ENCODE measurements at regions not wholly inside any gene's neighbourhood (a gene's known extent, or its start where the extent isn't known, plus 50 kb on each side); places are given as distances from the start of the nearest gene placed in this dataset.
"Not testable (repeated sequence)": the region's sequence is repeated elsewhere in the genome, so short reads cannot be mapped to it uniquely, and the experiment has no call there.

DNA sequence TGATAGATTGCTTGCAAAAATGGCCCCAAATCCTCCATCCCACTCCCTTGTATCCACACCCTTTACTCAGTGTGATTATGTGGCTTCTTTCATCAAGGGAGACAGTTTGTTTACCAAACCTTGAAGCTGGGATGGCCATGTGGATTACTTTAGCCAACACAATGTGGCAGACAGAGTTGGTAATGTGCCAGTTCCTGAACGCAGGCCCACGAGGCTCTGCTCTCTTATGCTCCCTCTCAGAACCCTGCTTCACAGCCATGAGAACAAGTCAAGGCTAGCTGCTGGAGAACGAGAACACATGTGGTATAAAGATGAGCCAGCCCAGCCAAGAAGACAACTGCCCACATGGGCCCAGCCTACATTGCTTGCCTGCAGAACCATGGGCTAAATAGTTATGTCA, 162.3 kb downstream of the NDUFA12 start:
- H3K4me3 ChIP-seq (ENCODE audit: low read depth, low read length, poor library complexity, severe bottlenecking) = no peak overlapping the region
- no peaks in the 10 kb centered on the region for H3K4me1 ChIP-seq (ENCODE audit: insufficient read depth, low read length, poor library complexity, severe bottlenecking)
- H3K27ac ChIP-seq (ENCODE audit: low read depth, low read length, poor library complexity, severe bottlenecking) = no peak overlapping the region
- intact Hi-C loops (cut with micrococcal nuclease; ENCODE audit: unreplicated experiment) = no loop called here
- H3K36me3 ChIP-seq (ENCODE audit: insufficient read depth, low read length, poor library complexity, severe bottlenecking) = no peaks in the 10 kb centered on the region
- ChIA-PET CTCF (no interaction called here), POLR2A (ENCODE audit: low non-redundant PET) (no interaction called here)
- H3K27me3 ChIP-seq (replicated peaks; ENCODE audit: insufficient read depth, low read depth, low read length, poor library complexity) = peaks cover 3% of the 10 kb centered on the region
- H3K9me3 ChIP-seq (ENCODE audit: low read depth, low read length, poor library complexity, severe bottlenecking) = no peaks in the 10 kb centered on the region
- DNase-seq (ENCODE audit: low spot score) = no peak
- TF ChIP-seq EZH2 (IDR thresholded peaks at IDR 0.05; ENCODE audit: borderline replicate concordance, low read depth, low read length, poor library complexity, severe bottlenecking) = no peak
- TF ChIP-seq, protein P1, sequence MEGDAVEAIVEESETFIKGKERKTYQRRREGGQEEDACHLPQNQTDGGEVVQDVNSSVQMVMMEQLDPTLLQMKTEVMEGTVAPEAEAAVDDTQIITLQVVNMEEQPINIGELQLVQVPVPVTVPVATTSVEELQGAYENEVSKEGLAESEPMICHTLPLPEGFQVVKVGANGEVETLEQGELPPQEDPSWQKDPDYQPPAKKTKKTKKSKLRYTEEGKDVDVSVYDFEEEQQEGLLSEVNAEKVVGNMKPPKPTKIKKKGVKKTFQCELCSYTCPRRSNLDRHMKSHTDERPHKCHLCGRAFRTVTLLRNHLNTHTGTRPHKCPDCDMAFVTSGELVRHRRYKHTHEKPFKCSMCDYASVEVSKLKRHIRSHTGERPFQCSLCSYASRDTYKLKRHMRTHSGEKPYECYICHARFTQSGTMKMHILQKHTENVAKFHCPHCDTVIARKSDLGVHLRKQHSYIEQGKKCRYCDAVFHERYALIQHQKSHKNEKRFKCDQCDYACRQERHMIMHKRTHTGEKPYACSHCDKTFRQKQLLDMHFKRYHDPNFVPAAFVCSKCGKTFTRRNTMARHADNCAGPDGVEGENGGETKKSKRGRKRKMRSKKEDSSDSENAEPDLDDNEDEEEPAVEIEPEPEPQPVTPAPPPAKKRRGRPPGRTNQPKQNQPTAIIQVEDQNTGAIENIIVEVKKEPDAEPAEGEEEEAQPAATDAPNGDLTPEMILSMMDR (conservative IDR thresholded peaks at IDR 0.05; ENCODE audit: low read depth, low read length) = no peak
- BruUV-seq (replicated peaks) = no TSS peak

DNA sequence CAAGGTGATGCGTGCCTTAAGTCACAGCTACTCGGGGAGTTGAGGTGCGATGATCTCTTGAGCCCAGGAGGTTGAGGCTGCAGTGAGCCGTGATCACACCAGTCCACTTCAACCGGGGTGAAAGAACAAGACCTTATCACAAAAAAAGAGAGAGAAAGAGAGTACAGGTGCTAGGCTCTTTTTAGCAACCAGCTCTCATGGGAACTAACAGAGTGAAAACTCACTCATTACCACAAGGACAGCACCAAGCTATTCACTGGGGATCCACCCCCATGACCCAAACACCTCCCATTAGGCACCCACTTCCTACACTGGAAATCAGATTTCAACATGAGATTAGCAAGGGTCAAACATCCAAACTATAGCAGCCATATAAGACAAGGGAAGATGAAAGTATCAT, 164.2 kb downstream of the NDUFA12 start:
- no peaks in the 10 kb centered on the region for H3K4me1 ChIP-seq (ENCODE audit: insufficient read depth, low read length, poor library complexity, severe bottlenecking)
- CTCF ChIA-PET = no interaction called here
- no peak for TF ChIP-seq EZH2 (IDR thresholded peaks at IDR 0.05; ENCODE audit: borderline replicate concordance, low read depth, low read length, poor library complexity, severe bottlenecking)
- TF ChIP-seq, protein P1 (conservative IDR thresholded peaks at IDR 0.05; ENCODE audit: low read depth, low read length) = no peak
- no peaks in the 10 kb centered on the region for H3K9me3 ChIP-seq (ENCODE audit: low read depth, low read length, poor library complexity, severe bottlenecking)
- H3K36me3 ChIP-seq (ENCODE audit: insufficient read depth, low read length, poor library complexity, severe bottlenecking) = no peaks in the 10 kb centered on the region
- H3K4me3 ChIP-seq (ENCODE audit: low read depth, low read length, poor library complexity, severe bottlenecking) = no peak overlapping the region
- peaks cover 3% of the 10 kb centered on the region for H3K27me3 ChIP-seq (replicated peaks; ENCODE audit: insufficient read depth, low read depth, low read length, poor library complexity)
- DNase-seq (ENCODE audit: low spot score) = no peak
- H3K27ac ChIP-seq (ENCODE audit: low read depth, low read length, poor library complexity, severe bottlenecking) = no peak overlapping the region
- POLR2A ChIA-PET (ENCODE audit: low non-redundant PET) = no interaction called here
- BruUV-seq (replicated peaks) = no TSS peak
- intact Hi-C loops (cut with micrococcal nuclease; ENCODE audit: unreplicated experiment) = no loop called here

DNA sequence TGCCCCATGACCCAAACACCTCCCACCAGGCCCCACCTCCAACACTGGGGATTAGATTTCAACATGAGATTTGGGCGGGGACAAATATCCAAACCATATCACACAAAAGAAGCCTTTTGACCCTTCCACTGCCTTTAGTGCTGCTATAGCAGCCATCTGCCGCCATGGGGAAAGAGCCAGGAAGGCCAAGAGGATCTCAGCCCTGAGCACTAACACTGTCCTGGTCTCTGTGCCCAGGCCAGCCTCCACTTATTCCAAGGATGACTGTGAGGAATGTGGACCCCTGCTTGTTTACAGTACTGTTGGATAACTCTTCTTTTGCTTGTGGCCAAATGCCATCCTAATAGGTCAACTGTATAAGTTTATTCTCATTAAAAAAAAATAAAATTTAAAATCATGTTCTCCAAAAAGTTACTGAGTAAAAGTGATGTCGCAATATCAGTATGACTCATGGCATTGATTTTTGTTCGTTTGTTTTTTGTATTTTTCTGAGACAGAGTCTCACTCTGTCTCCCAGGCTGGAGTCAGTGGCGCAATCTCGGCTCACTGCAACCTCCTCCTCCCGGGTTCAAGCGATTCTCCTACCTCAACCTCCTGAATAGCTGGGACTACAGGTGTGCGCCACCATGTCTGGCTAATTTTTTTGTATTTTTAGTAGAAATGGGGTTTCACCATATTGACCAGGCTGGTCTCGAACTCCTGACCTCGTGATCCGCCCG, 166.4 kb downstream of the NDUFA12 start:
- H3K27me3 ChIP-seq (replicated peaks; ENCODE audit: insufficient read depth, low read depth, low read length, poor library complexity); DNase-seq (ENCODE audit: low spot score); H3K9me3 ChIP-seq (ENCODE audit: low read depth, low read length, poor library complexity, severe bottlenecking); H3K27ac ChIP-seq (ENCODE audit: low read depth, low read length, poor library complexity, severe bottlenecking); H3K4me3 ChIP-seq (ENCODE audit: low read depth, low read length, poor library complexity, severe bottlenecking); BruUV-seq (replicated peaks); H3K4me1 ChIP-seq (ENCODE audit: insufficient read depth, low read length, poor library complexity, severe bottlenecking); H3K36me3 ChIP-seq (ENCODE audit: insufficient read depth, low read length, poor library complexity, severe bottlenecking); CTCF ChIA-PET; POLR2A ChIA-PET (ENCODE audit: low non-redundant PET); intact Hi-C loops (cut with micrococcal nuclease; ENCODE audit: unreplicated experiment): not testable (repeated sequence)

DNA sequence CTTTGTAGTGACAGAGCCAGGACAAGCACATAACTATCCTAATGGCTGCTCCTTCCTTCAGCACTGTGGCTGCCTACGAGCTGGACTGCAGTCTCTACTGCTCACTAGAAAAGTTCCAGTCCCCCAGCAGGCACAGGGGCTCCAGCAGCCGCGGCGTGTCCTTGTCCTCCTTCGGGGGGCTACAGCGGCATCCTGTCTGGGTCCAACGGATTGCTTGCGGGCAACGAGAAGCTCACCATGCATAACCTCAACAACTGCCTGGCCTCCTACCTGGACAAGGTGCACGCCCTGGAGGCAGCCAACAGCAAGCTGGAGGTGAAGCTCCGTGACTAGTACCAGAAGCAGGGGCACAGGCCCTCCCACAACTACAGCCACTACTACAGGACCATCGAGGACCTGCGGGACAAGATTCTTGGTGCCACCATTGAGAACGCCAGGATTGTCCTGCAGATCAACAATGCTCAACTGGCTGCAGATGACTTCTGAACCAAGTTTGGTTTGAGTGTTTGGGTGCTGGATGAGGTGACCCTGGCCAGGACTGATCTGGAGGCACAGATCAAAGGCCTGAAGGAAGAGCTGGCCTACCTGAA, 169.4 kb downstream of the NDUFA12 start:
- CTCF ChIA-PET = no interaction called here
- no peaks in the 10 kb centered on the region for H3K4me1 ChIP-seq (ENCODE audit: insufficient read depth, low read length, poor library complexity, severe bottlenecking)
- POLR2A ChIA-PET (ENCODE audit: low non-redundant PET) = no interaction called here
- no peaks in the 10 kb centered on the region for H3K27me3 ChIP-seq (replicated peaks; ENCODE audit: insufficient read depth, low read depth, low read length, poor library complexity)
- H3K4me3 ChIP-seq (ENCODE audit: low read depth, low read length, poor library complexity, severe bottlenecking) = no peak overlapping the region
- TF ChIP-seq EZH2 (IDR thresholded peaks at IDR 0.05; ENCODE audit: borderline replicate concordance, low read depth, low read length, poor library complexity, severe bottlenecking) = no peak
- TF ChIP-seq, protein P1 (conservative IDR thresholded peaks at IDR 0.05; ENCODE audit: low read depth, low read length) = no peak
- intact Hi-C loops (cut with micrococcal nuclease; ENCODE audit: unreplicated experiment) = no loop called here
- no peak overlapping the region for H3K27ac ChIP-seq (ENCODE audit: low read depth, low read length, poor library complexity, severe bottlenecking)
- no peaks in the 10 kb centered on the region for H3K9me3 ChIP-seq (ENCODE audit: low read depth, low read length, poor library complexity, severe bottlenecking)
- BruUV-seq (replicated peaks) = no TSS peak
- no peak for DNase-seq (ENCODE audit: low spot score)
- no peaks in the 10 kb centered on the region for H3K36me3 ChIP-seq (ENCODE audit: insufficient read depth, low read length, poor library complexity, severe bottlenecking)

Measured in A673 (cell line).